ENCODE measurements at regions not wholly inside any gene's neighbourhood (a gene's known extent, or its start where the extent isn't known, plus 50 kb on each side); places are given as distances from the start of the nearest gene placed in this dataset.

GRCh38 chr2:49687918-49688317 lies 533.6 kb upstream of the FSHR start:
- no peak for TF ChIP-seq EP300 (IDR thresholded peaks at IDR 0.05; ENCODE audit: borderline replicate concordance)
- no peak for TF ChIP-seq TCF12 (IDR thresholded peaks at IDR 0.05; ENCODE audit: low read depth)
- TF ChIP-seq, protein P1, sequence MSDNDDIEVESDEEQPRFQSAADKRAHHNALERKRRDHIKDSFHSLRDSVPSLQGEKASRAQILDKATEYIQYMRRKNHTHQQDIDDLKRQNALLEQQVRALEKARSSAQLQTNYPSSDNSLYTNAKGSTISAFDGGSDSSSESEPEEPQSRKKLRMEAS (IDR thresholded peaks at IDR 0.05): no peak
